22Rv1 (cell line): ENCODE measurements at regions not wholly inside any gene's neighbourhood (a gene's known extent, or its start where the extent isn't known, plus 50 kb on each side); places are given as distances from the start of the nearest gene placed in this dataset.

Experiments used
- H3K27ac ChIP-seq: fragments of 450-650 bp; 2 replicates; pipeline ENCODE4 v1.5.1; 2017
- CTCF ChIP-seq: fragments of 450-650 bp; IDR thresholded peaks from 2 replicates; pipeline ENCODE4 v1.5.1; 2017; ENCODE audit warnings: mild to moderate bottlenecking
- ZFX ChIP-seq: fragments of 450-650 bp; IDR thresholded peaks from 2 replicates; pipeline ENCODE4 v1.6.1; 2017; ENCODE audit warnings: antibody characterized with exemption, borderline replicate concordance

- no peak overlapping the region for H3K27ac ChIP-seq
- TF ChIP-seq CTCF (no peak), ZFX (no peak)
Measured at GRCh38 chr15:31265090-31265870, 61.4 kb upstream of the KLF13 start.

- no peak for TF ChIP-seq ZFX
- no peak for TF ChIP-seq CTCF
- no peak overlapping the region for H3K27ac ChIP-seq
Measured at GRCh38 chr15:31265871-31266711, 60.5 kb upstream of the KLF13 start.

DNA sequence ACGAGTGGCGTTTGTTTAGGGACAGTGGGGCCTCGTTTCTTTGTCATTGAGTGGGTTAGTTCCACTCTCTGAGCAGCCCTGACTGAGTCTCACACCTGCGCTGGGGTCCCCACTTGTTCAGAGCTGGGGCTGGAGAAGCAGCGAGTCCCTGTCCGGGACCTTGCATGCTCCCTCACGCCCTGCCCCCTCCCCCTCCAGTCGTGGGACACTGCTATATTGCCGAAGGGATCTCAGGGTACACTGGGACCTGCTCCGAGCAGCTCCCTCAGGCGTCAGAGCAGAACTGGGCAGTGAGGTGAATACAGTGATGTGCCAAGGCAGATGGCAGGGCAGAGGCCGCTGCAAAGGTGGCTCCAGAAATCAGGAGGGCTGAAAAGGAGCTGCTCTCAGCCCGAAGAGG lies 59.9 kb upstream of the KLF13 start:
- H3K27ac ChIP-seq, result no peak overlapping the region
- TF ChIP-seq ZFX (no peak), CTCF (no peak)

DNA sequence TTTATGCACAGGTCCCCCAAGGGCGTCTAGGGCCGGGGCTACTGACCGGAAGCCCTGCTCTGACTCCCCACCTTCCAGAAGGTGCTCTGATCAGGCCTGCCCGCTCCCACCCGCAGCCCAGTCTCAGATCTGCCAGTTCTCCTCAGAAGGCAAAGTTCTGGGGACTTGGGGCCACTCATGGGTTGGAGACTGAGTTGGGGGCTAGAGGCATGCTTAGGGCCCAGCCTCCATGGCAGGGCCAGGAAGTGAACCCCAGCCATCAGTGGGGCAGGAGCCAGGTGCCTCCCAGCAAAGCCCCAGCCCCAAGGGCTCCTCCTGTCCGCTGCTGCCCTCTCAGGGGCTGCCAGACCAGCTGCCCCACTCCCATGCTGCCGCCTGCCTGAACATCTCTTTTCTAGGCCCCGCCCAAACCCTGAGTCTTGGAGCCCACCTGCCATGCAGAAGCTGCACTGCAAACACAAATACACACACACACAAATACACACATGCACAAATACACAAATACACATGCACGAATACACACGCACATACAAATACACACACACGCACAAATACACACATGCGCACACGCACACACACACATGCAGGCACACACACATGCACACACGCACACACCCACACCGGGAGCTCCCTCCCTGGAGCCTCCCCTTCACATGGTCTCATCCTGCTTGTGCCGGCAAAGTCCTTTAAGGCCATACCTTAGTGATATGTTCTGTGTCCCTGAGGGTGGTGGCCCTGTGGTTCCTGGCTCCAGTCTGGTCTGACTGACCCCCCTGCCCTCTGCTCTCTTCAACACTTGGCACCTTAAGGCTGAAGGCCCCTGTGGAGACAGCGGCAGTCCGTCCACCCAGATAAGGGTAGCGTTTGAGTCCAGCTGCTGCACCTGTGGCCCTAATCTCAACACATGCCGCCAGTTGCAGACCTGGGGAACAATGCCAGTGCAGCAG lies 59.2 kb upstream of the KLF13 start:
- TF ChIP-seq ZFX (no peak), CTCF (no peak)
- no peak overlapping the region for H3K27ac ChIP-seq

GRCh38 chr15:31268108-31268501 lies 58.5 kb upstream of the KLF13 start:
- no peak for TF ChIP-seq ZFX
- TF ChIP-seq CTCF, result no peak
- H3K27ac ChIP-seq, result no peak overlapping the region

GRCh38 chr15:31268911-31269784 lies 57.5 kb upstream of the KLF13 start:
- TF ChIP-seq ZFX, result no peak
- no peak for TF ChIP-seq CTCF
- no peak overlapping the region for H3K27ac ChIP-seq
